Stimulated activated naive B cell treated with anti-CD40 and anti-IgM and Interleukin-4, amounts not matched to agents 10 μg/mL and 1 μg/mL and 100 μg/mL, for 72 hours (primary cell): ENCODE measurements at regions not wholly inside any gene's neighbourhood (a gene's known extent, or its start where the extent isn't known, plus 50 kb on each side); places are given as distances from the start of the nearest gene placed in this dataset.

Experiments
- ATAC-seq, 2 donors: fragments of 150-1000 bp; cut with Tn5 transposase; replicated peaks; 2 replicates each; pipeline ENCODE4 v1.10.0; 2021; ENCODE audit warnings: moderate library complexity in 1 of 2
- DNase-seq: peaks from one replicate; pipeline ENCODE4 v3.0.0; 2021
- H3K27ac Mint-ChIP-seq: one replicate; pipeline ENCODE4 v1.8.0; 2022; ENCODE audit warnings: mild to moderate bottlenecking, mixed read lengths
- H3K27me3 Mint-ChIP-seq, 2 donors: one replicate each; pipeline ENCODE4 v1.8.0; 2022; ENCODE audit warnings: mixed read lengths in 2 of 2
- H3K36me3 Mint-ChIP-seq, 2 donors: one replicate each; pipeline ENCODE4 v1.8.0; 2022; ENCODE audit warnings: mixed read lengths in 2 of 2, mild to moderate bottlenecking in 1 of 2
- H3K4me1 Mint-ChIP-seq, 2 donors: one replicate each; pipeline ENCODE4 v1.8.0; 2022; ENCODE audit warnings: mixed read lengths in 2 of 2, mild to moderate bottlenecking in 1 of 2
- H3K4me3 Mint-ChIP-seq, 2 donors: one replicate each; pipeline ENCODE4 v1.8.0; 2022; ENCODE audit warnings: mild to moderate bottlenecking in 2 of 2, mixed read lengths in 2 of 2, moderate library complexity in 1 of 2
- H3K9me3 Mint-ChIP-seq, 2 donors: one replicate each; pipeline ENCODE4 v1.8.0; 2022; ENCODE audit warnings: mixed read lengths in 2 of 2, mild to moderate bottlenecking in 1 of 2

DNA sequence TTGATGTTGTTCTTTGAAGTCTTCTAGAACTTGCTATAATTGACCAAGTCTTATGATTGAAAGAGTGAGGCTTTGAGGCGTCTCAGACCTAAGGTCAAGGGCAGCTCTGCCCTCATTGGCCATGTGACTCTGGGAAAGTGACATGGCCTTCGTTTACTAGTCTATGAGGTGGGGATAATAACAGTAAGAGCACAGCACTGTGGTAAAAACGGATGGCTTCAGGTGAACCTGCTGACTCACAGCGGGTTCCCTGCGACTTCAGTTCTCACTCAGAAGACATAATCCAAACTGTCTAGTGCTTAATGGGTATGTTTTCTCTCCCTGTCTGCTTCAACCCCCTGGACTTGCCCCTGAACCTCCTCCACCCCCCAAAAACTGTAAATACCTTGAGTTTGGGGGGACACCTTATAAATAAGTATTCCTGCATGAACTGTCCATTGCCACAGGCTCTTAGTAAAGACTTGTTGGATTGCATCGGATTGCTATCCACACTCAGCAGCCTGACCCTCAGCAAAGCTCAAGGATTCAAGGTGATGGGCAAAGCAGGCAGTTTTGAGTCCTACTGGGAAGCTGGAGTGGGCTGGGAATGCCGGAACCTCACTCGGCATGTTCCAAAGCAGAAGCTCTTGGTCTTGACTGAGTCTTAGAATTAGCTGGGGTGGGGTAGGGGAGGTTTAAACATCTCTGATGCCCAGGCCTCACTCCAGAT, 304.6 kb downstream of the KLF6 start:
- DNase-seq (no peak), ATAC-seq (no peak)
- H3K4me3 Mint-ChIP-seq = no peak overlapping the region
- no peak overlapping the region for H3K27ac Mint-ChIP-seq
- no peaks in the 10 kb centered on the region for H3K9me3 Mint-ChIP-seq
- H3K27me3 Mint-ChIP-seq = no peaks in the 10 kb centered on the region
- H3K4me1 Mint-ChIP-seq = peaks cover 57 to 80% of the 10 kb centered on the region in 2 donors
- H3K36me3 Mint-ChIP-seq = no peaks in the 10 kb centered on the region

DNA sequence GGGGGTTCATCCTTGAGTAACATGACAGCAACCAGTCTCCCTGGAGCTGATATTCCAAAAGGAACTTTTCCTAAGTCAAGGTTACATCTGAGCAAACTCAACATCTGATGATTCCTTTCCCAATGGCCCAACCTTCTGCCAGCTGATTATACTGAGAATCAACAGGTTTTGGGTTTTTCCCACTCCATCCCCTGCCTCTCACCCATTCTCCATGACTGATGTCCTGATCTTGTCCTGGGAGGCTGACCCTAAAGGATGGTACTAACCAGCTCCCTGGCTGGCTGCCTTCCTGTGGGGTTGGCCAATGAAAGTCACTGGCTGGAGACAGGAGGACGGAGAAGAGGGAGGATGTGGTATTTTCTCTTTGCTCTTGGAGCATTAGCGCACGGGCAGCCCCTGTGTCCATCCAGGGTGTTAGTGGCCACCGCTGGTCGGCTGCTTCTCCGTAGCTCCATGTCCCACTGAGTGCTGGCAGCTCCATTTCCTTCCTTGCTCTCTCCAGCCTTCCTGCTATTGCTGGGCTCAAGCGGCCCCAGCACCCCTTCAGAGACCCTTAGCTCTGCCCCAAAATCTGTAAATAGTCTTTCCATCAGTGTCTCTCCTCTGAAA, 306.2 kb upstream of the PITRM1 start:
- Mint-ChIP-seq H3K4me3 (no peak overlapping the region), H3K27ac (no peak overlapping the region), H3K4me1 (peaks cover 42 to 64% of the 10 kb centered on the region in 2 donors), H3K27me3 (no peaks in the 10 kb centered on the region), H3K36me3 (no peaks in the 10 kb centered on the region), H3K9me3 (no peaks in the 10 kb centered on the region)
- DNase-seq = no peak
- no peak for ATAC-seq

DNA sequence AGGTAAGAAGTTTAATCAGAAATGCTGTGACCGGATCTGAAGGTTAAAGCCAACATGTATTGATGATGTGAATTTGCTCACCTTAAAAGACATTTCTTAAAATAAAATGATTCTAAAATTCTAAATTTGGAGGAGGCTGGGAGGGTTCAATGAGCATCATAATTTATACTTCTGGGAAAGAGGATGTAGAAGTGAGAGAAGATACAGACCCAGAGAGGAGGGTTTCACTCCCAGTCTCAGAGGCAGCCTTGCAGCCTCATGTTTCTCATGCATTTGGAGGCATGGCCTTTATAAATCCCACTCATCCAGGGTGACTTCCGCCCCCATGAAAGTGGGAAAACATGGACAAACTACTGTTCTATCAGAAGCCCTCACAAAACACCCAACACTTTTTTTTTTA, 305.6 kb upstream of the PITRM1 start:
- ATAC-seq = peak; percentile 80 to 82
- H3K36me3 Mint-ChIP-seq = no peaks in the 10 kb centered on the region
- no peaks in the 10 kb centered on the region for H3K9me3 Mint-ChIP-seq
- peaks cover 38 to 64% of the 10 kb centered on the region in 2 donors for H3K4me1 Mint-ChIP-seq
- no peak overlapping the region for H3K4me3 Mint-ChIP-seq
- DNase-seq = no peak
- no peaks in the 10 kb centered on the region for H3K27me3 Mint-ChIP-seq
- no peak overlapping the region for H3K27ac Mint-ChIP-seq

DNA sequence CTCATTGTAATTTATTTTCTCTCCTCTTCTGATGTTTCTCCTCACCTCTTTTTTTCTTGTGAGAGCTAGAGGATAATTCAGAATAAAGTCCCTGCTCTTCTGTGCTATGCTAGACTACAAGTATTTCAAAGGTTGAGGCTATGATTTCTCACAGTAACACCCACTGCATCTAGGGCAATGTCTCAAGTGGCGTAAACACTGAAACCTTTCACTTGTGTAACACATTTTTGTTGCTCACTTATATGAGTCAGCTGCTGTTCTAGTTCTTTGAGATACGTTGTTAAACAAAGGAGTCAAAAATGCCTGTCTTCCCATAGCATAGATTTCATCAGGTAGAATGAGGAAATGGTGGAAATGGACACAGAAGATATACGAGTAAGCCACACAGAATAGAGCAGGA, 305.1 kb upstream of the PITRM1 start:
- no peak overlapping the region for H3K4me3 Mint-ChIP-seq
- H3K36me3 Mint-ChIP-seq = no peaks in the 10 kb centered on the region
- no peak for DNase-seq
- H3K27ac Mint-ChIP-seq = no peak overlapping the region
- no peaks in the 10 kb centered on the region for H3K9me3 Mint-ChIP-seq
- peak; percentile 62 to 65 for ATAC-seq
- peaks cover 38 to 64% of the 10 kb centered on the region in 2 donors for H3K4me1 Mint-ChIP-seq
- H3K27me3 Mint-ChIP-seq = no peaks in the 10 kb centered on the region

DNA sequence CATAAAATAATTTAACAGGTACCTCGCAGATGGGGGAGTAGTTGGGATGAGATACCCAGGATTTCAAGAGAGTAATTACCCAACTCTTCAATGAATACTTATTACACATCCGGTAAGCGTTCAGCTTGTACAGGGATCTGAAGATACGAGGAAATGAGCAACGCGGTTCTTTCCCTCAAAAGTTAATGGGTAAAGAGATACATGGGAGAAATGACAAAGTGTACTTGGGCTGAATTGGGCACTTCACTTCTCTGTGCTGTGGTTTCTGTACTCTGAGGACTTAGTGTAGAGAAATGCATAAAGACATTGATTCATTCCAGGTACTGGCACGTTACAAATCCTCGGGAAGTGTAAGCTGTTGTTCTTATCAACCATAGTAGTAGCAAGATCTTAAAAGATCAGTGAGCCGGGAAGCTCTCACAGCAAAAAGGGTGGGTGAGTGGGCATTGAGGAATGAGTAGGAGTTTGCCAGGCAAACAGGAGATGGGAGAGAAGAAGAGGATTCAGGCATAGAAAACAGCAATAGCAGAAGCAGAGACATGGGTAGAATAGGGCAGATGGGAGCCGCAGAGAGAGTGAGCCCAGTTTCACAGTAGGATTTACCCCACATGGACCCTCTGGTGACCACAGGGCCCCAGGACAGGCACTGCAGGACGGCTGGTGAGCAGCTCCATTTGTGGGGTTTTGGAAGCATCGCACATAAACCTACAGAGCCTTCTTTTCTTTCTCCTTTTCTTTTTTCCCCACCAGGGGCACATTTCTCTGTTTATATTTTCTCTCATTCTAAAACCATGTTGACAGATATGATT, 304.3 kb upstream of the PITRM1 start:
- H3K4me1 Mint-ChIP-seq = peaks cover 35 to 64% of the 10 kb centered on the region in 2 donors
- no peaks in the 10 kb centered on the region for H3K27me3 Mint-ChIP-seq
- H3K36me3 Mint-ChIP-seq = no peaks in the 10 kb centered on the region
- no peak for ATAC-seq
- DNase-seq = no peak
- no peak overlapping the region for H3K4me3 Mint-ChIP-seq
- H3K27ac Mint-ChIP-seq = no peak overlapping the region
- H3K9me3 Mint-ChIP-seq = no peaks in the 10 kb centered on the region

DNA sequence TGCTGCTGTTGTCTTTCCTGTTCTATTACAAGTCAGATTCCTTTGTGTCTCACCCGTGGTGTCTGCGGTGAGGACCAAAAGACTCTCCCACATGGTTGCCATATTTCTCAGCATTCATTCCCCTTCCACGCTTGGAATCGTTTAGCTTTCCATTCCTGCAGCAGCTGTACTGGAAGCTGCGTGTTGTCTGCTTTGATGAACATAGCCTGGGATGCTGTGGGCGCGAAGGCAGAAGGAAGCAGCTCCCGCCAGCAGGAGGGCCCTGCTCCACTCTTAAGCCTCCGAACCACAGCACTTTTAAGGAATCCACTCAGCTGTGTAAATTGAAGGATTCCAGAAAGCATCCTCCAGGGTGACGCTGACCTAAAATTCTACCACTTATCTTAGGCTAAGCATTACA, 303.6 kb upstream of the PITRM1 start:
- no peak for DNase-seq
- Mint-ChIP-seq H3K27me3 (no peaks in the 10 kb centered on the region), H3K36me3 (no peaks in the 10 kb centered on the region), H3K4me3 (no peak overlapping the region), H3K4me1 (peaks cover 30 to 62% of the 10 kb centered on the region in 2 donors), H3K27ac (no peak overlapping the region), H3K9me3 (no peaks in the 10 kb centered on the region)
- no peak for ATAC-seq

DNA sequence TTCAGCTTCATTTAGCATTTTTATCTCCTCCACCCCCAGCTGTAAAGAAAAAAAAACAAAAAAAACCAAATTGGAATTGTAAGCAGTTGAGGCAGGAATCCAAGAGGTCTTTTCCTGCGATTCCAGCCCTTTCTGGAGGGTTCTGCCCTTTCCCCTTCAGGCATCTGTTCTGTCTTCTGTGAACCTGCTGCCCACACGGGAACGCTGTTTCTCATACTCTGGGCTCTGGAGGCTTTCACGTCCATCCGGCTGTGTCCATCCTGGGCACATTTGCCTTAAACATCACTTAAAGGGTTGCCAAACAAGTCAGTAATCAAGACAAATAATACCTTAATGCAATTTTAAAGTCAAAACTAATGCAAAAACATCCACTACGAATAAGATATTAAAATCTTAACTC, 302.8 kb upstream of the PITRM1 start:
- no peak for ATAC-seq
- no peak for DNase-seq
- Mint-ChIP-seq H3K4me1 (peaks cover 33 to 55% of the 10 kb centered on the region in 2 donors), H3K4me3 (no peak overlapping the region), H3K9me3 (no peaks in the 10 kb centered on the region), H3K27me3 (no peaks in the 10 kb centered on the region), H3K36me3 (peaks cover 0 to 3% of the 10 kb centered on the region in 2 donors), H3K27ac (no peak overlapping the region)

DNA sequence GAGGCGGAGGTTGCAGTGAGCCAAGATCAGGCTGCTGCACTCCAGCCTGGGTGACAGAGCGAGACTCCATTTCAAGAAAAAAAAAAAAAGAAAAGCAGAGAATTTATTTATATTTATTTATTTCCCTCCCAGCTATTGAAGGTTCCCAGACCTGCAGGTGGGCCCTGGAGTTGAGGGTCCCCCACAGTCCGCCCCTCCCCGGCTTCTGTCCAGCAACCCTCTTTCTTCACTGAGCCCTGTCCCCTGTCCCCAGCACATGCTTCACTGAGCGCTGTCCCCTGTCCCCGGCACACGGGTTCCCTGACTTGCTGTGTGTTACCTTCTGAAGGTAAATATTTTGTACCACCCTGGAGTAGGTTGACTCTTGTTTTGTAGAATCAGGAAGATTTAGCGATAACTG, 301.7 kb upstream of the PITRM1 start:
- H3K4me1 Mint-ChIP-seq = peaks cover 31 to 52% of the 10 kb centered on the region in 2 donors

DNA sequence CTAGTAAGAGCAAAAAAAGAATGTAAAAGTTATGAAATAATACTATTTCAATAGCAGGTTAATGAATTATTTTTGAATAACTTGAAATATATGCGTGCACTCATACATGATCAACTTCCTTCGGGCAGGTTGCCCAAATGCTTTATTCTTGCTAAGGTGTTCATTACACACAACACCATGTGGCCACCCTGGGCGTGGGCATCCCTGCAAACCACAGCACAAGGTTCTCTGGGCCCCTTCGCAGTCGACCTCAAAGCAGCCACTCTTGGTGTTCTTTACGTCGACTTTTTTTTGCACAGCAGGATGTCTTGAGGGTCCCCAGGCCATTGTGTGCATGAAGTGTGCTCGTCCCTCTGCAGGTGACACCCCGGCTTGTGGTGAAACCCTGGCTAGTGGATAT, 300.7 kb upstream of the PITRM1 start:
- ATAC-seq (no peak), DNase-seq (no peak)
- no peaks in the 10 kb centered on the region for H3K27me3 Mint-ChIP-seq
- H3K27ac Mint-ChIP-seq = no peak overlapping the region
- H3K9me3 Mint-ChIP-seq = no peaks in the 10 kb centered on the region
- peaks cover 32 to 53% of the 10 kb centered on the region in 2 donors for H3K4me1 Mint-ChIP-seq
- H3K4me3 Mint-ChIP-seq = no peak overlapping the region
- peaks cover 0 to 3% of the 10 kb centered on the region in 2 donors for H3K36me3 Mint-ChIP-seq

More for the DNA sequence above, 301.7 kb upstream of the PITRM1 start:
- H3K36me3 Mint-ChIP-seq = peaks cover 0 to 3% of the 10 kb centered on the region in 2 donors
- DNase-seq (no peak), ATAC-seq (no peak)
- no peak overlapping the region for H3K4me3 Mint-ChIP-seq
- H3K27ac Mint-ChIP-seq = no peak overlapping the region
- H3K9me3 Mint-ChIP-seq = no peaks in the 10 kb centered on the region
- H3K27me3 Mint-ChIP-seq = no peaks in the 10 kb centered on the region

DNA sequence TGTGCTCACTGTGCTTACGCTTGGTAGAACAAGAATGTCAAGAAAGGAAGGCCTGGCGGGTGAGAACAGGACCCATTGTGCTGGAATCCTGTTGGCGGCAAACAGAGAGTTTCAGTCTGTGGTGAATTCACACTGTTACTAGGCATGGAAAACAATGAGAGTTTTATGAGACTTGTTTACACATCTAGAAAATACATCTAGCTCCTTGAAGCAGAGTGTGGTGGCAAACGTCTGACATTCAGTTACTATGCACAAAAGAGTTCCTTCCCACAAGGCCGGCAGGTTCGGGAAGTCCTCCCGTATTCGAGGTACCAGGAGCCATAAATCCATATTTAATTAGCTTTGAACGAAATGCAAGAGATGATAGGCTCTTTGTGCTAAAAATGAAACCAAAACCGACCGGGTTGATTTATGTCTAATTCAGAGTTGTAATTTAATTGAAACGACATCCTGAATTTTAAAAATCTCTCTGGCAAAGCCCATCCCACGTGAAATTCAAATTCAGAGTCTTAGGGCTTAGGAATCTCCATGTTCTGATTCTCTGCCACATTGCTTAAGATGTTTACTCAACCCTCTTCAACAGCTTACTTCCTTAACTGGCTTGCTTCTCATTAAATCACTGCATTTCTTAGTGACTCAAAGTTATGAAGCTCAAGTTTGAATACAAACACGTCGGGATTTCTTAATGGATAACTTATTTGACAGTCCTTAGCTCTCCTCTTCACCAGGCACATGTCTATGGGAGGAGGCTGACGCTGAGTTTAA, 299.9 kb upstream of the PITRM1 start:
- Mint-ChIP-seq H3K27ac (peak overlapping the region; percentile 88), H3K4me3 (peak overlapping the region; percentile 74 to 77), H3K4me1 (peaks cover 34 to 53% of the 10 kb centered on the region in 2 donors)

DNA sequence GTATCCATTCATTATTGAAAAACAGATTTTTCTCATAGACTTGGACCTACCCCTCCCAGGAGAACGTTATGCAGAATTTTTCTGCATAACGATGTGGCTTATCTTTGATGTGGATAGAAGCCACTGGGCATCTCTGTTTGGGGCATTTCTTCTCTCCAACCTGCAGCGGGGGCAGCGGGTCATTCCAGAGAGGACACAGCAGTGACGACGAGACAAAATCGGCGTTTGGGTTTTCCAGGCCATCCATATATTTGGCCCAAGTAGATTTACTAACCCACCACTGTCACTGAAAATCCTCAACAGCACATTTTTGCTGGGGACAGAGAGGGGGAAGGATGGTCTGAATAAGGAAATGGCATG, 299.3 kb upstream of the PITRM1 start:
- peak overlapping the region; percentile 74 to 77 for H3K4me3 Mint-ChIP-seq
- ATAC-seq (no peak), DNase-seq (no peak)
- H3K4me1 Mint-ChIP-seq = peaks cover 33 to 55% of the 10 kb centered on the region in 2 donors
- peak overlapping the region; percentile 88 for H3K27ac Mint-ChIP-seq
- H3K36me3 Mint-ChIP-seq = peaks cover 0 to 3% of the 10 kb centered on the region in 2 donors
- H3K9me3 Mint-ChIP-seq = no peaks in the 10 kb centered on the region
- H3K27me3 Mint-ChIP-seq = no peaks in the 10 kb centered on the region

More for the DNA sequence above, 299.9 kb upstream of the PITRM1 start:
- Mint-ChIP-seq H3K36me3 (peaks cover 0 to 3% of the 10 kb centered on the region in 2 donors), H3K27me3 (no peaks in the 10 kb centered on the region), H3K9me3 (no peaks in the 10 kb centered on the region)
- DNase-seq = no peak
- peak; percentile 36 to 51 for ATAC-seq

DNA sequence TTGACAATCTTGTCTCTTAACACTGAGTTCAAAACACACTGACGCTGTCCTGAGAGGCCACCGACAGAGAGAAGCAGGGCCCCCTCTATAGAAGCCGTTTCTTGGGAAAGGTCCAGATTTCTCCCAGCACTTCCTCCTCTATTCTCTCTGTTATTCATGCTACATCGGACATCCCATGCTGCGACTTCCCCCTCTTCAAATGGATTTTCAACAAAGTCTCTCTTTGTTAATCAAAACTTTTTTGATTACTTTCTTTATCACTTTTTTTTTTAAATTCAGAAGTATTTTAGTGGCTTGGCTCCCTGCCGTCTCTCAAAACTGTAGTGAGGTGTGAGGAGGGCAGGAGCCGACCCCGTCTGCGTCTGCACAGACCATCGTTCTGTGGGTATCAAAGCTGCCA, 298.9 kb upstream of the PITRM1 start:
- no peak overlapping the region for H3K27ac Mint-ChIP-seq
- ATAC-seq = no peak
- no peak overlapping the region for H3K4me3 Mint-ChIP-seq
- H3K27me3 Mint-ChIP-seq = no peaks in the 10 kb centered on the region
- H3K9me3 Mint-ChIP-seq = no peaks in the 10 kb centered on the region
- peaks cover 30 to 53% of the 10 kb centered on the region in 2 donors for H3K4me1 Mint-ChIP-seq
- DNase-seq = no peak
- peaks cover 0 to 3% of the 10 kb centered on the region in 2 donors for H3K36me3 Mint-ChIP-seq

DNA sequence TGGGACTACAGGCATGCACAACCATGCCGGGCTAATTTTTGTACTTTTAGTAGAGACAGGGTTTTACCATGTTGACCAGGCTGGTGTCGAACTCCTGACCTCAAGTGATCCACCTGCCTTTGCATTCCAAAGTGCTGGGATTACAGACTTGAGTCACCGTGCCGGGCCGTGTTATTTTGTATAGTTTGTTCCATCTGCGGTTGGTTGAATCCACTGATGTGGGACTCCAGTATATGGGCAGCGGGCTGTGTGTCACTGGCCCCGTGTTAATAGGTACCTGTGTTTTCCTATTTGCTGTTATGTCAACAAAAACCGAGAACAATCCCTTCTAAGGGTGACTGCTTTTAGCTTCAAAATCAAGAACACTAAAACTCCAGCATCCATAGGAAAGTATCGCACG, 297.6 kb upstream of the PITRM1 start:
- no peaks in the 10 kb centered on the region for H3K9me3 Mint-ChIP-seq
- H3K36me3 Mint-ChIP-seq = peaks cover 0 to 3% of the 10 kb centered on the region in 2 donors
- H3K27ac Mint-ChIP-seq = no peak overlapping the region
- ATAC-seq (no peak), DNase-seq (no peak)
- H3K4me3 Mint-ChIP-seq = no peak overlapping the region
- no peaks in the 10 kb centered on the region for H3K27me3 Mint-ChIP-seq
- peaks cover 31 to 58% of the 10 kb centered on the region in 2 donors for H3K4me1 Mint-ChIP-seq

DNA sequence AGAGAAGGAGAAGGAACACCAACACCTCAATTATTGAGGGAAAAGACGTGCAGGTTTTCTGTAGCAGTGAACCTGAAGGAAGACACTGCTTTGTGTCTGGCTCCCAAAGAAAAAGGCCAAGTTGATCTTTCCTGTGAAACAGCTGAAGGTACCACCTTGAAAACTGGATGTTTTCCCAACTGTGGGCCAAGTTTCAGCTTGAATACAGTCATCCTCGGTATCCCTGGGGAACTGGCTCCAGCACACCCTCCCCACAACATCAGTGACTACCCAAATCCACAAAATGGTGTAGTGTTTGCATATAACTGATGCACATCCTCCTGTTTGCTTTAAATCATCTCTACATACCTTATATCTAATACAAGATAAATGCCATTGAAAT, 297.0 kb upstream of the PITRM1 start:
- ATAC-seq (no peak), DNase-seq (no peak)
- Mint-ChIP-seq H3K27me3 (no peaks in the 10 kb centered on the region), H3K4me3 (no peak overlapping the region), H3K27ac (no peak overlapping the region), H3K4me1 (peaks cover 31 to 58% of the 10 kb centered on the region in 2 donors), H3K9me3 (no peaks in the 10 kb centered on the region), H3K36me3 (peaks cover 0 to 3% of the 10 kb centered on the region in 2 donors)
